ENCODE measurements at regions not wholly inside any gene's neighbourhood (a gene's known extent, or its start where the extent isn't known, plus 50 kb on each side); places are given as distances from the start of the nearest gene placed in this dataset.

- no peak for DNase-seq (ENCODE audit: low read depth, low spot score)
- no peak for TF ChIP-seq EZH2 (IDR thresholded peaks at IDR 0.05; ENCODE audit: low read length)
- TF ChIP-seq, protein P1, sequence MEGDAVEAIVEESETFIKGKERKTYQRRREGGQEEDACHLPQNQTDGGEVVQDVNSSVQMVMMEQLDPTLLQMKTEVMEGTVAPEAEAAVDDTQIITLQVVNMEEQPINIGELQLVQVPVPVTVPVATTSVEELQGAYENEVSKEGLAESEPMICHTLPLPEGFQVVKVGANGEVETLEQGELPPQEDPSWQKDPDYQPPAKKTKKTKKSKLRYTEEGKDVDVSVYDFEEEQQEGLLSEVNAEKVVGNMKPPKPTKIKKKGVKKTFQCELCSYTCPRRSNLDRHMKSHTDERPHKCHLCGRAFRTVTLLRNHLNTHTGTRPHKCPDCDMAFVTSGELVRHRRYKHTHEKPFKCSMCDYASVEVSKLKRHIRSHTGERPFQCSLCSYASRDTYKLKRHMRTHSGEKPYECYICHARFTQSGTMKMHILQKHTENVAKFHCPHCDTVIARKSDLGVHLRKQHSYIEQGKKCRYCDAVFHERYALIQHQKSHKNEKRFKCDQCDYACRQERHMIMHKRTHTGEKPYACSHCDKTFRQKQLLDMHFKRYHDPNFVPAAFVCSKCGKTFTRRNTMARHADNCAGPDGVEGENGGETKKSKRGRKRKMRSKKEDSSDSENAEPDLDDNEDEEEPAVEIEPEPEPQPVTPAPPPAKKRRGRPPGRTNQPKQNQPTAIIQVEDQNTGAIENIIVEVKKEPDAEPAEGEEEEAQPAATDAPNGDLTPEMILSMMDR (optimal IDR thresholded peaks at IDR 0.05 in 1 of 3, IDR thresholded peaks at IDR 0.05 in 1 of 3, conservative IDR thresholded peaks at IDR 0.05 in 1 of 3; ENCODE audit: extremely low read depth in 1 of 3, insufficient read depth in 2 of 3, low read length in 3 of 3): no peak
- Histone ChIP-seq H3K4me3 (ENCODE audit: control insufficient read depth in 2 of 3, extremely low read depth in 1 of 3, insufficient read depth in 2 of 3, low read depth in 1 of 3, low read length in 3 of 3) (no peak overlapping the region), H3K9me3 (ENCODE audit: control insufficient read depth, low read depth, low read length) (no peaks in the 10 kb centered on the region), H4K20me1 (ENCODE audit: control insufficient read depth, extremely low read depth, insufficient read depth, low read length) (no peaks in the 10 kb centered on the region), H3K9me1 (ENCODE audit: control insufficient read depth, extremely low read depth, insufficient read depth, low read length) (no peaks in the 10 kb centered on the region), H3K79me2 (ENCODE audit: control insufficient read depth, insufficient read depth, low read length) (no peaks in the 10 kb centered on the region), H2AFZ (ENCODE audit: control insufficient read depth, low read length) (no peak overlapping the region), H3K36me3 (ENCODE audit: control insufficient read depth in 2 of 2, extremely low read depth in 1 of 2, insufficient read depth in 2 of 2, low read length in 2 of 2) (no peaks in the 10 kb centered on the region), H3K9ac (ENCODE audit: control insufficient read depth, extremely low read depth, insufficient read depth, low read length) (no peak overlapping the region), H3K27me3 (ENCODE audit: control insufficient read depth, extremely low read depth, insufficient read depth, low read length) (peaks cover 15% of the 10 kb centered on the region), H3K27ac (ENCODE audit: control insufficient read depth, insufficient read depth, low read length) (no peak overlapping the region), H3K4me2 (ENCODE audit: control insufficient read depth, extremely low read depth, insufficient read depth, low read depth, low read length) (no peak overlapping the region), H3K4me1 (ENCODE audit: control insufficient read depth, extremely low read depth, insufficient read depth, low read length) (no peaks in the 10 kb centered on the region)
- no peak for FAIRE-seq
- dilution Hi-C loops (cut with MboI; ENCODE audit: extremely low pct_ligation_motif_present, low sequenced_read_pairs): no loop called here
Measured at GRCh38 chr16:73145166-73145880, 97.4 kb upstream of the ZFHX3 start.

GRCh38 chr16:73143576-73144422 lies 95.9 kb upstream of the ZFHX3 start:
- dilution Hi-C loops (cut with MboI; ENCODE audit: extremely low pct_ligation_motif_present, low sequenced_read_pairs): no loop called here
- no peaks in the 10 kb centered on the region for H3K79me2 ChIP-seq (ENCODE audit: control insufficient read depth, insufficient read depth, low read length)
- H2AFZ ChIP-seq (ENCODE audit: control insufficient read depth, low read length): no peak overlapping the region
- H4K20me1 ChIP-seq (ENCODE audit: control insufficient read depth, extremely low read depth, insufficient read depth, low read length): no peaks in the 10 kb centered on the region
- no peak overlapping the region for H3K4me3 ChIP-seq (ENCODE audit: control insufficient read depth in 2 of 3, extremely low read depth in 1 of 3, insufficient read depth in 2 of 3, low read depth in 1 of 3, low read length in 3 of 3)
- H3K9me1 ChIP-seq (ENCODE audit: control insufficient read depth, extremely low read depth, insufficient read depth, low read length): no peaks in the 10 kb centered on the region
- no peak overlapping the region for H3K9ac ChIP-seq (ENCODE audit: control insufficient read depth, extremely low read depth, insufficient read depth, low read length)
- no peaks in the 10 kb centered on the region for H3K36me3 ChIP-seq (ENCODE audit: control insufficient read depth in 2 of 2, extremely low read depth in 1 of 2, insufficient read depth in 2 of 2, low read length in 2 of 2)
- H3K4me1 ChIP-seq (ENCODE audit: control insufficient read depth, extremely low read depth, insufficient read depth, low read length): no peaks in the 10 kb centered on the region
- TF ChIP-seq EZH2 (IDR thresholded peaks at IDR 0.05; ENCODE audit: low read length): no peak
- TF ChIP-seq, protein P1 (optimal IDR thresholded peaks at IDR 0.05 in 1 of 3, IDR thresholded peaks at IDR 0.05 in 1 of 3, conservative IDR thresholded peaks at IDR 0.05 in 1 of 3; ENCODE audit: extremely low read depth in 1 of 3, insufficient read depth in 2 of 3, low read length in 3 of 3): no peak
- H3K27ac ChIP-seq (ENCODE audit: control insufficient read depth, insufficient read depth, low read length): no peak overlapping the region
- H3K4me2 ChIP-seq (ENCODE audit: control insufficient read depth, extremely low read depth, insufficient read depth, low read depth, low read length): no peak overlapping the region
- FAIRE-seq (no peak), DNase-seq (ENCODE audit: low read depth, low spot score) (no peak)
- no peaks in the 10 kb centered on the region for H3K9me3 ChIP-seq (ENCODE audit: control insufficient read depth, low read depth, low read length)
- peaks cover 15% of the 10 kb centered on the region for H3K27me3 ChIP-seq (ENCODE audit: control insufficient read depth, extremely low read depth, insufficient read depth, low read length)

Measured in keratinocyte (primary cell).